ENCODE measurements at regions not wholly inside any gene's neighbourhood (a gene's known extent, or its start where the extent isn't known, plus 50 kb on each side); places are given as distances from the start of the nearest gene placed in this dataset.

DNA sequence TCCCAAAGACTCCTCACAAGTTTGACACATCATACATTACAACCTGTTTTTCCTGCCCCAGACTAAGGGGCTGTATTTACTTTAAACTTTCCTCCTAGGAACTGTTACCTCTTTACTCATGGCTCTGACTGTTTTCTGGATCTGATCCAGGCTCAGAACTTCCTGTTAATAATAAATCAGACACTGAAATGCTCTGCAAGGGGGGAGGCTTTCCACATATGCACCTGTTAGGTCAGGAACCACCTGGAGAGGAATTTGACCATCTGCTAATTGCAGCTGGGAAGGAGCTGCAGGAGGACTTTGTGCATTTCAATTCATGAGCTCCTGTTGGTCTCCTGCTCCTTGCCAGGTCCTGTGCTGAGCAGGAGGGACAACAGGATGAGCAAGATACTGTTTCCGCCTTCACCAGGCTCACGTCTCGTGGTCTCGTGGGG is 476.9 kb upstream of the CDH5 start:
- no peak for TF ChIP-seq EGR1 (IDR thresholded peaks at IDR 0.05; ENCODE audit: low read depth)
- no peak for TF ChIP-seq YY1 (IDR thresholded peaks at IDR 0.05; ENCODE audit: extremely low read depth, insufficient replicate concordance, low read depth, low read length)
- no peak for TF ChIP-seq ZNF274 (IDR thresholded peaks at IDR 0.05; ENCODE audit: low read depth, low read length)
- no peaks in the 10 kb centered on the region for H3K9me2 ChIP-seq (ENCODE audit: insufficient read depth)
- RAD21 ChIA-PET (ENCODE audit: low non-redundant PET in 1 of 2, low total read pairs in 2 of 2, uncharacterized antibody in 2 of 2, unreplicated experiment in 2 of 2), result no interaction called here
- intact Hi-C loops (cut with micrococcal nuclease), result no loop called here
- H3K79me2 ChIP-seq (ENCODE audit: insufficient read depth, low read length), result no peaks in the 10 kb centered on the region
- H2AFZ ChIP-seq (ENCODE audit: low read depth, low read length, poor library complexity, severe bottlenecking), result no peak overlapping the region
- no peak overlapping the region for H3K27ac ChIP-seq (ENCODE audit: low read depth, low read length)
- CTCF ChIA-PET, result no interaction called here
- ATAC-seq, result no peak
- no peaks in the 10 kb centered on the region for H3K36me3 ChIP-seq (ENCODE audit: control insufficient read depth in 1 of 2, insufficient read depth in 2 of 2, low read length in 2 of 2)
- no TSS peak for BruUV-seq (replicated peaks)
- DNase-seq (ENCODE audit: low read depth, low spot score), result no peak
- H3K9ac ChIP-seq (ENCODE audit: low read length), result no peak overlapping the region
- POLR2A ChIA-PET, result no interaction called here
- H3K4me3 ChIP-seq (replicated peaks in 1 of 2; ENCODE audit: low read depth in 1 of 2, low read length in 2 of 2), result no peak overlapping the region
- no peak overlapping the region for H3K4me2 ChIP-seq (ENCODE audit: low read length)
- no peaks in the 10 kb centered on the region for H3K9me3 ChIP-seq (ENCODE audit: control insufficient read depth in 1 of 2, insufficient read depth in 1 of 2, low read depth in 1 of 2, low read length in 2 of 2)
- H4K20me1 ChIP-seq (ENCODE audit: insufficient read depth), result no peaks in the 10 kb centered on the region
- H3K4me1 ChIP-seq (ENCODE audit: control insufficient read depth in 1 of 2, insufficient read depth in 2 of 2, low read length in 2 of 2), result no peaks in the 10 kb centered on the region
- H3K27me3 ChIP-seq (ENCODE audit: insufficient read depth, low read length), result no peaks in the 10 kb centered on the region; the same call in none of the 2 replicates

DNA sequence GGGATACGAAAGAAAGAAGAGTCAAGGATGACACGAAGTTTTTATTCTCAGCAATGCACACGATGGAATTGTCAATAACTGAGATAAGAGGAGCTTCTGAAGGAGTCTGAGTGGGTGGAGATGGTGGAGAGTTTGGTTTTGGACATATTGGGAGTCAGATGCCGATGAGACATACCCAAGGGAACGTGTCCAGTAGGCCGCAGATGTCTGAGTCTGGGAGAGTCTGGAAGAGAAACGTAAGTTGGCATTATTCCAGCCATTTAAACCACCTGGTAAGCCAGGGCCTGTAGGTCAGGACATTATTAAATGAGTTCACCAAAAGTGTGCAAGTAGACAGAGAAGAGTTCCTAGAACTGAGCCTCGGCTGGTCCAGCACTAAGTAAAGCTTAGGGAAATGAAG is 478.3 kb upstream of the CDH5 start:
- Histone ChIP-seq H2AFZ (ENCODE audit: low read depth, low read length, poor library complexity, severe bottlenecking) (no peak overlapping the region), H3K36me3 (ENCODE audit: control insufficient read depth in 1 of 2, insufficient read depth in 2 of 2, low read length in 2 of 2) (no peaks in the 10 kb centered on the region), H3K4me3 (replicated peaks in 1 of 2; ENCODE audit: low read depth in 1 of 2, low read length in 2 of 2) (no peak overlapping the region), H3K27ac (ENCODE audit: low read depth, low read length) (no peak overlapping the region), H3K9ac (ENCODE audit: low read length) (no peak overlapping the region), H3K27me3 (ENCODE audit: insufficient read depth, low read length) (no peaks in the 10 kb centered on the region; the same call in none of the 2 replicates), H3K4me1 (ENCODE audit: control insufficient read depth in 1 of 2, insufficient read depth in 2 of 2, low read length in 2 of 2) (no peaks in the 10 kb centered on the region), H4K20me1 (ENCODE audit: insufficient read depth) (no peaks in the 10 kb centered on the region), H3K79me2 (ENCODE audit: insufficient read depth, low read length) (no peaks in the 10 kb centered on the region), H3K4me2 (ENCODE audit: low read length) (no peak overlapping the region), H3K9me3 (ENCODE audit: control insufficient read depth in 1 of 2, insufficient read depth in 1 of 2, low read depth in 1 of 2, low read length in 2 of 2) (no peaks in the 10 kb centered on the region), H3K9me2 (ENCODE audit: insufficient read depth) (no peaks in the 10 kb centered on the region)
- DNase-seq (ENCODE audit: low read depth, low spot score), result no peak
- no TSS peak for BruUV-seq (replicated peaks)
- intact Hi-C loops (cut with micrococcal nuclease), result no loop called here
- CTCF ChIA-PET, result no interaction called here
- no peak for ATAC-seq
- POLR2A ChIA-PET, result no interaction called here
- RAD21 ChIA-PET (ENCODE audit: low non-redundant PET in 1 of 2, low total read pairs in 2 of 2, uncharacterized antibody in 2 of 2, unreplicated experiment in 2 of 2), result no interaction called here
- TF ChIP-seq EZH2phosphoT487 (IDR thresholded peaks at IDR 0.05; ENCODE audit: borderline replicate concordance) (no peak), EZH2 (IDR thresholded peaks at IDR 0.05) (no peak), POLR2A (IDR thresholded peaks at IDR 0.05; ENCODE audit: borderline replicate concordance, extremely low read depth, insufficient read depth, insufficient read length) (no peak), EGR1 (IDR thresholded peaks at IDR 0.05; ENCODE audit: low read depth) (no peak), TCF7L2 (IDR thresholded peaks at IDR 0.05; ENCODE audit: borderline replicate concordance, extremely low read depth, insufficient read depth, insufficient read length) (no peak), SIN3A (IDR thresholded peaks at IDR 0.05; ENCODE audit: low read depth) (no peak), ZNF274 (IDR thresholded peaks at IDR 0.05; ENCODE audit: low read depth, low read length) (no peak), POLR2AphosphoS5 (IDR thresholded peaks at IDR 0.05; ENCODE audit: low read depth, low read length) (no peak), RAD21 (IDR thresholded peaks at IDR 0.05; ENCODE audit: low read depth) (no peak), CEBPB (IDR thresholded peaks at IDR 0.05; ENCODE audit: low read depth) (no peak), ELF1 (IDR thresholded peaks at IDR 0.05; ENCODE audit: borderline replicate concordance, low read depth) (no peak), CBX3 (IDR thresholded peaks at IDR 0.05; ENCODE audit: low read depth) (no peak)
- TF ChIP-seq, protein P1, sequence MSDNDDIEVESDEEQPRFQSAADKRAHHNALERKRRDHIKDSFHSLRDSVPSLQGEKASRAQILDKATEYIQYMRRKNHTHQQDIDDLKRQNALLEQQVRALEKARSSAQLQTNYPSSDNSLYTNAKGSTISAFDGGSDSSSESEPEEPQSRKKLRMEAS (IDR thresholded peaks at IDR 0.05), result no peak
- TF ChIP-seq, protein P2, sequence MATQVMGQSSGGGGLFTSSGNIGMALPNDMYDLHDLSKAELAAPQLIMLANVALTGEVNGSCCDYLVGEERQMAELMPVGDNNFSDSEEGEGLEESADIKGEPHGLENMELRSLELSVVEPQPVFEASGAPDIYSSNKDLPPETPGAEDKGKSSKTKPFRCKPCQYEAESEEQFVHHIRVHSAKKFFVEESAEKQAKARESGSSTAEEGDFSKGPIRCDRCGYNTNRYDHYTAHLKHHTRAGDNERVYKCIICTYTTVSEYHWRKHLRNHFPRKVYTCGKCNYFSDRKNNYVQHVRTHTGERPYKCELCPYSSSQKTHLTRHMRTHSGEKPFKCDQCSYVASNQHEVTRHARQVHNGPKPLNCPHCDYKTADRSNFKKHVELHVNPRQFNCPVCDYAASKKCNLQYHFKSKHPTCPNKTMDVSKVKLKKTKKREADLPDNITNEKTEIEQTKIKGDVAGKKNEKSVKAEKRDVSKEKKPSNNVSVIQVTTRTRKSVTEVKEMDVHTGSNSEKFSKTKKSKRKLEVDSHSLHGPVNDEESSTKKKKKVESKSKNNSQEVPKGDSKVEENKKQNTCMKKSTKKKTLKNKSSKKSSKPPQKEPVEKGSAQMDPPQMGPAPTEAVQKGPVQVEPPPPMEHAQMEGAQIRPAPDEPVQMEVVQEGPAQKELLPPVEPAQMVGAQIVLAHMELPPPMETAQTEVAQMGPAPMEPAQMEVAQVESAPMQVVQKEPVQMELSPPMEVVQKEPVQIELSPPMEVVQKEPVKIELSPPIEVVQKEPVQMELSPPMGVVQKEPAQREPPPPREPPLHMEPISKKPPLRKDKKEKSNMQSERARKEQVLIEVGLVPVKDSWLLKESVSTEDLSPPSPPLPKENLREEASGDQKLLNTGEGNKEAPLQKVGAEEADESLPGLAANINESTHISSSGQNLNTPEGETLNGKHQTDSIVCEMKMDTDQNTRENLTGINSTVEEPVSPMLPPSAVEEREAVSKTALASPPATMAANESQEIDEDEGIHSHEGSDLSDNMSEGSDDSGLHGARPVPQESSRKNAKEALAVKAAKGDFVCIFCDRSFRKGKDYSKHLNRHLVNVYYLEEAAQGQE (IDR thresholded peaks at IDR 0.05; ENCODE audit: low read depth), result no peak
- TF ChIP-seq, protein P3, sequence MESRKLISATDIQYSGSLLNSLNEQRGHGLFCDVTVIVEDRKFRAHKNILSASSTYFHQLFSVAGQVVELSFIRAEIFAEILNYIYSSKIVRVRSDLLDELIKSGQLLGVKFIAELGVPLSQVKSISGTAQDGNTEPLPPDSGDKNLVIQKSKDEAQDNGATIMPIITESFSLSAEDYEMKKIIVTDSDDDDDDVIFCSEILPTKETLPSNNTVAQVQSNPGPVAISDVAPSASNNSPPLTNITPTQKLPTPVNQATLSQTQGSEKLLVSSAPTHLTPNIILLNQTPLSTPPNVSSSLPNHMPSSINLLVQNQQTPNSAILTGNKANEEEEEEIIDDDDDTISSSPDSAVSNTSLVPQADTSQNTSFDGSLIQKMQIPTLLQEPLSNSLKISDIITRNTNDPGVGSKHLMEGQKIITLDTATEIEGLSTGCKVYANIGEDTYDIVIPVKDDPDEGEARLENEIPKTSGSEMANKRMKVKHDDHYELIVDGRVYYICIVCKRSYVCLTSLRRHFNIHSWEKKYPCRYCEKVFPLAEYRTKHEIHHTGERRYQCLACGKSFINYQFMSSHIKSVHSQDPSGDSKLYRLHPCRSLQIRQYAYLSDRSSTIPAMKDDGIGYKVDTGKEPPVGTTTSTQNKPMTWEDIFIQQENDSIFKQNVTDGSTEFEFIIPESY (IDR thresholded peaks at IDR 0.05; ENCODE audit: extremely low read depth, insufficient replicate concordance, low read length), result no peak
